ENCODE measurements at regions not wholly inside any gene's neighbourhood (a gene's known extent, or its start where the extent isn't known, plus 50 kb on each side); places are given as distances from the start of the nearest gene placed in this dataset.

GRCh38 chr16:50999181-50999580 lies 151.9 kb downstream of the SALL1 start:
- TF ChIP-seq POLR2A (IDR thresholded peaks at IDR 0.05), result no peak
- TF ChIP-seq CTCF (IDR thresholded peaks at IDR 0.05), result no peak
